ENCODE measurements at regions not wholly inside any gene's neighbourhood (a gene's known extent, or its start where the extent isn't known, plus 50 kb on each side); places are given as distances from the start of the nearest gene placed in this dataset.

- TF ChIP-seq, protein P1, sequence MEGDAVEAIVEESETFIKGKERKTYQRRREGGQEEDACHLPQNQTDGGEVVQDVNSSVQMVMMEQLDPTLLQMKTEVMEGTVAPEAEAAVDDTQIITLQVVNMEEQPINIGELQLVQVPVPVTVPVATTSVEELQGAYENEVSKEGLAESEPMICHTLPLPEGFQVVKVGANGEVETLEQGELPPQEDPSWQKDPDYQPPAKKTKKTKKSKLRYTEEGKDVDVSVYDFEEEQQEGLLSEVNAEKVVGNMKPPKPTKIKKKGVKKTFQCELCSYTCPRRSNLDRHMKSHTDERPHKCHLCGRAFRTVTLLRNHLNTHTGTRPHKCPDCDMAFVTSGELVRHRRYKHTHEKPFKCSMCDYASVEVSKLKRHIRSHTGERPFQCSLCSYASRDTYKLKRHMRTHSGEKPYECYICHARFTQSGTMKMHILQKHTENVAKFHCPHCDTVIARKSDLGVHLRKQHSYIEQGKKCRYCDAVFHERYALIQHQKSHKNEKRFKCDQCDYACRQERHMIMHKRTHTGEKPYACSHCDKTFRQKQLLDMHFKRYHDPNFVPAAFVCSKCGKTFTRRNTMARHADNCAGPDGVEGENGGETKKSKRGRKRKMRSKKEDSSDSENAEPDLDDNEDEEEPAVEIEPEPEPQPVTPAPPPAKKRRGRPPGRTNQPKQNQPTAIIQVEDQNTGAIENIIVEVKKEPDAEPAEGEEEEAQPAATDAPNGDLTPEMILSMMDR (IDR thresholded peaks at IDR 0.05), result no peak
Observed at GRCh38 chr20:55266361-55266760, 739.0 kb downstream of the CBLN4 start.

GRCh38 chr20:55264703-55265239, 740.5 kb downstream of the CBLN4 start:
- H3K36me3 Mint-ChIP-seq (ENCODE audit: low read depth), result no peaks in the 10 kb centered on the region
- peaks cover 5% of the 10 kb centered on the region for H3K9me3 Mint-ChIP-seq

More at GRCh38 chr20:55266361-55266760, 739.0 kb downstream of the CBLN4 start:
- POLR2A ChIA-PET, result no interaction called here
- no peaks in the 10 kb centered on the region for H3K4me1 Mint-ChIP-seq
- CTCF ChIA-PET, result no interaction called here
- no peaks in the 10 kb centered on the region for H3K27me3 Mint-ChIP-seq
- intact Hi-C loops (cut with micrococcal nuclease), result no loop called here
- peaks cover 7% of the 10 kb centered on the region for H3K9me3 Mint-ChIP-seq
- no peak overlapping the region for H3K4me3 Mint-ChIP-seq
- no peaks in the 10 kb centered on the region for H3K36me3 Mint-ChIP-seq (ENCODE audit: low read depth)
- H3K27ac Mint-ChIP-seq, result no peak overlapping the region
- DNase-seq (no peak), ATAC-seq (ENCODE audit: low read depth) (no peak)

DNA sequence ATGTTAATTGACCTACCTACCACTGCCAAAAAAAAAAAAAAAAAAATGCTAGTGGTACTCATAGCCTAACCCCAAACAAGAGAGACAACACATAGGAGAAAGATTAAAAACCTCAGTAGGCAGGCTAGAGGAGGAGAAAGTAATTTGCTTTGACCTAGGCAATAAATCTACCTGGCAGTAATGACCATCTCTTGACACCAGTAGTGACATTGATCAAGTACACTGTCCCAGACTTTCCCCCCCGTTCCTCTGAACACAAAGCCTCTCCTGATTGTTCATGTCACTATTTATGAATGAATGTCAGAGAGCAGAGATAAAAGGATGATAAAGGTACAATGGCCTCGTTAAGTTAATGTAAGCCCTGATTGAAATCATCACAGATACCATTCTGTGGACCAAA, 746.8 kb downstream of the CBLN4 start:
- Mint-ChIP-seq H3K27ac (no peak overlapping the region), H3K4me3 (no peak overlapping the region), H3K9me3 (peaks cover 7% of the 10 kb centered on the region), H3K36me3 (ENCODE audit: low read depth) (no peaks in the 10 kb centered on the region), H3K4me1 (no peaks in the 10 kb centered on the region), H3K27me3 (no peaks in the 10 kb centered on the region)
- TF ChIP-seq, protein P1 (IDR thresholded peaks at IDR 0.05), result no peak
- DNase-seq (no peak), ATAC-seq (ENCODE audit: low read depth) (no peak)
- POLR2A ChIA-PET, result no interaction called here
- CTCF ChIA-PET, result no interaction called here
- intact Hi-C loops (cut with micrococcal nuclease), result no loop called here

More at GRCh38 chr20:55264703-55265239, 740.5 kb downstream of the CBLN4 start:
- Mint-ChIP-seq H3K4me1 (no peaks in the 10 kb centered on the region), H3K27ac (no peak overlapping the region), H3K27me3 (no peaks in the 10 kb centered on the region), H3K4me3 (no peak overlapping the region)
- TF ChIP-seq, protein P1 (IDR thresholded peaks at IDR 0.05), result no peak
- intact Hi-C loops (cut with micrococcal nuclease), result no loop called here
- DNase-seq (no peak), ATAC-seq (ENCODE audit: low read depth) (no peak)
- POLR2A ChIA-PET, result no interaction called here
- CTCF ChIA-PET, result no interaction called here

DNA sequence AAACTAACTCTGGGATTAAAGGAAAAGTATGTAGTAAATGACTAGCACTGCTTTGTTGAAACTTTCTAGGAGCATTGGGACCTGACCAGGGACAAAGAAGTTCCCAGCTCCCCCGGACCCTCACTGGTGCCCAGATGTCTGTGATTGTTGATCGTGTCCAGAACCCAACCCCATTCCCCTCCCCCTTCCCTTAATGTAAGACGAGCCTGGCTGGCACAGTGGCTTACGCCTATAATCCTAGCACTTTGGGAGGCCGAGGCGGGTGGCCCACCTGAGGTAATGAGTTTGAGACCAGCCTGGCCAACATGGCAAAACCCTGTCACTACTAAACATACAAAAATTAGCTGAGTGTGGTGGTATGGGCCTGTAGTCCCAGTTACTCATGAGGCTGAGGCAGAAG, 750.3 kb downstream of the CBLN4 start:
- CTCF ChIA-PET, result no interaction called here
- H3K36me3 Mint-ChIP-seq (ENCODE audit: low read depth), result no peaks in the 10 kb centered on the region
- no peaks in the 10 kb centered on the region for H3K4me1 Mint-ChIP-seq
- no peaks in the 10 kb centered on the region for H3K27me3 Mint-ChIP-seq
- TF ChIP-seq, protein P1 (IDR thresholded peaks at IDR 0.05), result no peak
- POLR2A ChIA-PET, result no interaction called here
- H3K9me3 Mint-ChIP-seq, result peaks cover 7% of the 10 kb centered on the region
- ATAC-seq (ENCODE audit: low read depth), result no peak
- no peak for DNase-seq
- intact Hi-C loops (cut with micrococcal nuclease), result no loop called here
- no peak overlapping the region for H3K27ac Mint-ChIP-seq
- no peak overlapping the region for H3K4me3 Mint-ChIP-seq

DNA sequence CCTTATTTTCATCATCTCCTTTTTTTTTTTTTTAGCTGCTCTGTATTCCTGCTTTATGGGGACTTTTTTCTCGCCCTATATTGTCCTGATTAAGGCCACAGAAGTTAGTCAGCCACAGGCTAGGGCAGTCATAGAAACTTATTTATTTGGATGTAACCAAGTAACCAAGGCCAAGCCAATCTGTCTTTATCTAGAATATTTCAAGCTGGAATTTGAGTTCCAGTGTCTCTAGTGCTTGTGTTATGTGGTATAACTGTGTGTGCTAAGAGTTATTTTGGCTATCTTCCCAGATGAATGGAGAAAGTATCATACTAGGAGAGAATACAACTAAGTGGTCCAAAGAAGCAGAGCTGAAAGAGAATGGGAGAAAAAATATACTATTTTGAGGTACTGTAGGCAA, 751.5 kb downstream of the CBLN4 start:
- Mint-ChIP-seq H3K27ac (no peak overlapping the region), H3K36me3 (ENCODE audit: low read depth) (no peaks in the 10 kb centered on the region), H3K27me3 (no peaks in the 10 kb centered on the region), H3K4me1 (no peaks in the 10 kb centered on the region), H3K9me3 (peaks cover 10% of the 10 kb centered on the region), H3K4me3 (no peak overlapping the region)
- DNase-seq (no peak), ATAC-seq (ENCODE audit: low read depth) (no peak)
- ChIA-PET CTCF (no interaction called here), POLR2A (no interaction called here)
- intact Hi-C loops (cut with micrococcal nuclease), result no loop called here
- TF ChIP-seq, protein P1 (IDR thresholded peaks at IDR 0.05), result no peak

Data from activated B cell treated with CpG ODN at 0.5 μM for 24 hours (primary cell).